ENCODE measurements at regions not wholly inside any gene's neighbourhood (a gene's known extent, or its start where the extent isn't known, plus 50 kb on each side); places are given as distances from the start of the nearest gene placed in this dataset.
"Not testable (repeated sequence)": the region's sequence is repeated elsewhere in the genome, so short reads cannot be mapped to it uniquely, and the experiment has no call there.

DNA sequence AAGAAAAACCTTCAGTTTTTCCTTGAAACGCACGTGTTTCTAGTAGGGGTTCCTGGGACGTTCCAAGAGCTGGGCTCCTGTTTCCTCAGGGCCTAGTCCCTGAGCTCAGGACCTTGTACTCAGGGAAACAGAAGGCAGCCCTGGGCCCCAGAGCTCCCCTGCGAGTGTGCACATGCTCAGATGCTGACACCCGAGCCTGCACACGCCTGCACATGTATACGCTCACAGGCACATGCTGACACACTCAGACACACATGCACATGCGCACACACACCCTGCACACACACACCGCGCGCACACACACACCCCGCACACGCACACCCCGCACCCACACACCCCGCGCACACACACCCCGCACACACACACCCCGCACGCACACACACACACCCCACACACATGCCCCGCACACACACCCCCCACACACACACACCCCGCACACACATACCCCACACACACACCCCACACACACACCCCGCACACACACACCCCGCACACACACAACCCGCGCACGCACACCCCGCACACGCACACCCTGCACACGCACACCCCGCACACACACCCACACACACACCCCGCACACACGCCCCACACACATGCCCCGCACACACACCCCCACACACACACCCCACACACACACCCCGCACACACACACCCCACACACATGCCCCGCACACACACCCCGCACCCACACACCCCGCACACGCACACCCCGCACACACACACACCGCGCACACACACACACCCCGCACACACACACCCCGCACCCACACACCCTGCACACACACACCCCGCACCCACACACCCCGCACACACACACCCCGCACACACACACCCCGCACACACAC lies 52.2 kb downstream of the CALML3 start:
- DNase-seq = no peak

DNA sequence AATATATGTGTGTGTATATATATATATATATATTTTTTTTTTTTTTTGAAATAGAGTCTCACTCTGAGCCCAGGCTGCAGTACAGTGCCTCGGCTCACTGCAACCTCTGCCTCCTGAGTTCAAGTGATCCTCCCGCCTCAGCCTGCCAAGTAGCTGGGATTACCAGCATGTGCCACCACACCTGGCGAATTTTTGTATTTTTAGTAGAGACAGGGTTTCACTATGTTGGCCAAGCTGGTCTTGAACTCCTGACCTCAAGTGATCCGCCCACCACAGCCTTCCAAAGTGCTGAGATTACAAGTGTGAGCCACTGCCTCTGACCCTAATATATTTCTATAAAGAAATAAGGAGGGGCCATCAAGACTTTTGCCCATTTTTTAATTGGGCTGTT lies 55.3 kb downstream of the CALML3 start:
- not testable (repeated sequence) for DNase-seq

DNA sequence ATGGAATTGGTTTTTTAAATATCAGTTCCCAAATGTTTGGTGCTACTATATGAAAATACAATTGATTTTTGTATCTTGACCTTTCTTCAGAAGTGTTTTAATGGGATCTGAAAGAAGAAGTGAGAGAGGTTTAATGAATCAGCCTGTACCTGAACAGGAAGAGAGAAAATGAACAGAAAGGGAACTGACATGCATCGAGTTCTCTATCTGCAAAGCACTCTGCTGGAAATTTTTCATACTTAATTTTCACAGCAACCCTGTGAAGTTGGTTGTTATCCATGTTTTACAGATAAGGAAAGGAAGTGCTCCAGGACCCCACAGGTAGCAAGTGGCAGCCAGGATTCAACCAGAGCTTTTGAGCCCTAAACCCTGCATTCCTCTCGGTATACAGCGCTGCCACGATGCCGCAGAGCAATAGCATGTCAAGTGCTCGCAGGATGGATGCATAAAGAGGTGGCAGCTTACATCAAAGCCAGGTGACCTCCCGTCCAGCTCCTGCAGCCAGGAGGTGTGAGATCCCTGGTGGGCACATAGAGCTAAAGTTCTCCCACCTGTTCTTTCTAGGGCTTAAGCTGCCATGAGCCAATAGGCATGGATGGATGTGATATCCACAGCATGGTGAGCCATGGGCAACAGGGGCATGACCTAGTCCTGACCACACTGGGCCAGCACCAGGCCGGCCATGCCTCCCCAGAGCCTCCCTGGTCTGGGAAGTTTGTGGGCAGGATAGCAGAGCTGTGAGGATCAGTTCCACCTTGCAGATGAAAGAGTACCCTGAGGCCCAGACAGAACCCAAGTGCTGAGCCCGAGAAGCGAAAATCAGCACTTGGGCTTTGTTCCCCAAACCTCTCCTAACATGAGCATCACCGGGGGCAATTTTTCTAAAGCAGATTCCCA lies 57.2 kb downstream of the CALML3 start:
- DNase-seq = no peak

DNA sequence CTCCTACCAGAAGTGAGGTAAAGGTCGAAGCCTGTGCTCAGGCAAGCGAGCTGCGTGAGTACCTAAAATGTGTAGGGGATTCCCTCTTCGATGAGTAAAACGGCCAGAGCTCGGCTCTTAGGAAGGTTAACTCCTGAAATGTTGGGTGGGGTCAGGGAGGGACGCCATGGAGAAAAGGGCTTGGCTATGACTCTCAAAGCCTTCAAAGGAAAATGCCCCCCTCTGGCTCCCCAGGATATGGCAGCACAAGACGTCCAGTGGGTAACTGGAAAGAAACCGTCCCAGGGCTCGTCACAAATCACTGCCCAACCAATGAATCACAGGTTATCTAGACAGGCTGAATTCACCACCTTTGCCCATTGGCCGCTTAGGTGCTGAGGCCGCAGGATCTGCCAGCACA lies 58.0 kb downstream of the CALML3 start:
- DNase-seq = no peak

DNA sequence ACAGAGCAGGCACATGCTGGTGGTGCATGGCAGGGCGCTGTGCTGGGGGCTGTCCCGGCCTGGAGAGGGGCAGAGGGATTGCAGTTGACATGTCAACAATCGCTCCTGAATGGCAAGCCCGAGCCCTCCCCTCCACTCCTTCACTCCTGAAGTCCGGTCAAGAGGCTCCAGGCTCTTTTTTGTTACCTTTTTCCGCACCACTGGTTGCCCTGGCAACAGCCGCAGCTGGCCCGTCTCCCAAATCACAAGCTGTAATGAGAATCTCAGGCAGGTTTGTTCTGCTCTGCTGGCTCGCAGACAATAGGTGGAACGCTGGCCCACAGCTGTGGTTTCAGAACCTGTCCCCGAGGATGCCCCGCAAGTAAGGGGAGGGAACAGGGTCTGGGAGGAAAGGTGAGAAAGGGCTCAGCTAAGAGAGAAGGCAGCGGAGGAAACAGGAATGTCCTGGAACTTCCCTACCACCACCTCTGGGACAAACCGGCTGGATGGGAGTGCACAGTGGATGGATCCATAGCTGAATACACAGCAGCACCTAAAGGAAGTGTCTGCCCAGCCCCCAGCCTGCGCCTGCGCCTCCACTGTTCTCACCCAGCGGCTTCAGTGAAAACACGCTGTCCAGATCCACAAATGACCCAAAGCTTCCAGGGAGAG lies 58.9 kb downstream of the CALML3 start:
- DNase-seq = no peak

DNA sequence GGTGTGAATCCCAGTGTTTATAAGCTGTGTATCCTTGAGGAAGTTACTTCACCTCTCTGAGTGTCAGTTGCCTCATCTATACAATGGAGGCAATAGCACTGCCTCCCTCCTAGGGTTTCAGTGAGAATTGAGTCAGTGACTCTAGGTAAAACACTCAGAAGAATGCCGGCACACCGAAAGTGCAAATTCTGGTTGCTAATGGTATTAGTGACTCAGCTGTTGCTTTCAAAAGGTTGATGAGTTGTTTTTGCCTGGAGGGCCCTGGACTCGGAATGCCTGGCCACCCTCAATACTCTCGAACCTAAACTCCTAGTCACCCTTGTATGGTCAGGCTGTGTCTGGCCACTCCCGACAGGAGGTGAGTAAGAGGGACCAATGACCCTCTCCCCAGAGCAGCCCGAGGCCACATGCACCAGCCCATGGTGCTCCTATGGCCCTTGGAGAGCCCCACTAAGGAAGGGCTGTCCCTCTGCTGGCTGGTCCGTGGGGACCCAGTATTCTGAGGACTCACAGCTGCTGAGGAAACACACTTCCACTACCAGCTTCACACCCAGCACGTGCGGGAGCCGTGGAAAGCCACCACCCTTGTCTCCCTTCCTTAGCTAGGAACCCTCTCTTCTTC lies 60.2 kb downstream of the CALML3 start:
- DNase-seq = peak; percentile 86

DNA sequence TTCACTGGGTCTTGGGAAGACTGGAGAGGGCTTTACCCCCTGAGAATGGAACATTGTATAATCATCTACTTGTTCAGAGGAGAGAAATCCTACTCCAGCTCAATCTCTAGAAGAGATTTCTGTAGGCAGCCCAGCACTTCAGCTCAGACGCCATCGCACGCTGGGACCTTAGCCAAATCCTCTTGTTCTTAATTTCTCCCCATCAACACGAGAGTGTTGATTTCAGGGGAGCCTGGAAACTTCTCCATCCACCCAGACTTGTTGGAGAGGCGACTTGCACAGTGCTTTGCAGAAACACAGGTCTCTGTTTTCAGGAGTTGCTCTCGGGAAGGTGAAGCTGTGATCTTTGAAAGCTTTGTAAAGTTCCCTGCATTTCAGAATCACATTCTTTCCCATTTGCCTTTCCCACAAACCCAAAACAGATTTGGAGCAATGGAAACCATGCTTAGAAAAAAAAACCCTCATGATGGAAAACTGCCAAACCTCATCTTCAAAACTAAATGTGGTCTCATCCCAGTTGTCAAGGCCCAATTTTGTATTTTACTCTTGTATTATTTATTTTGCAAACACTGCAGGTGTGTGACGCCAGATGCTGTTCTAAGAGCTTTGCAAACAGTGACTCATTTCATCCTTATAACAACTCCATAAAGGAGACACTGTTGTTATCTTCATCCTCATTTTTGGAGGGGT lies 60.9 kb downstream of the CALML3 start:
- DNase-seq = no peak

DNA sequence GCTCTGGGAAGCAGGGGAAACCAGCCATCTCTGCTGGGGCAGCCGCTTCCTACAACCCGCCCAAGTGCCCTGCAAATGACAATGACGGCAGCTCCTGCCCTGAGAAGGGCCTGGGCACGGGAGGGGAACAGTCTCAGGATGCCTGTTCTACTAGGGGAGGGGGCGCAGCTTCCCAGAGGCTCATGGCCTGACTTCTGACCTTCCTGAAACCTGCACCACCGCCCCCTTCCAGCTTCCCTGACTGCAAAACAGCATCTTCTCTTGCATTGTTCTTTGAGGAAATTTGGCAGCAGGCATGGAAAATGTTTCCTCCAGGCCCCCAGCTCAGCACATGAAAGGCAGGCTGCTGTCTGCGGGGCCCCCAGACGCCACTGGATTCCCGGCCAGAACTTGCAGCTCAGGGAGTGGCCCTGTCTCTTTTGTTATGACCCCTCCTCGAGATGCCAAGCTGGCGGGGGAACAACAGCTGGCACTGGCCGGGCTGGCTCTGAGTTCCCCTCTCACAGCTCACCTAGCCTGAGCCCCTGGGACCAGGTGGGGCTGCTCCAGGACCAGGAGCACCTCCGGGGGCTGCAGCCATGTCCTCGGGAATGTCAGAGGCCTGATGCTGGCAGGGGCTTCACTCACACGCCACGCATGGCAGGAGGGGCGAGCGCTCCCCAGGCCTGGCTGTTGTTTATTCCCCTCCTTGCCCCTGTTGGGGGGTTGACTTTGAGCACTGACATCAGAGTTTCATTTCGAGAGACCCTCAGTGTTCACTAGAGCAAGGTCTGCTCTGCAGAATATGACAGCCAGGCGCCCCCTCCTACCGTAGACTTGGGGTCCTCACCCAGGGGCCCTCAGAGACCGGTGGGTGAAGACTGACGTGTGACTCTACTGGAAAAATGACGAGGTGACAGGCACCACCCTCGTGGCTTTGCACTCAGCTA lies 62.7 kb downstream of the CALML3 start:
- DNase-seq = no peak

DNA sequence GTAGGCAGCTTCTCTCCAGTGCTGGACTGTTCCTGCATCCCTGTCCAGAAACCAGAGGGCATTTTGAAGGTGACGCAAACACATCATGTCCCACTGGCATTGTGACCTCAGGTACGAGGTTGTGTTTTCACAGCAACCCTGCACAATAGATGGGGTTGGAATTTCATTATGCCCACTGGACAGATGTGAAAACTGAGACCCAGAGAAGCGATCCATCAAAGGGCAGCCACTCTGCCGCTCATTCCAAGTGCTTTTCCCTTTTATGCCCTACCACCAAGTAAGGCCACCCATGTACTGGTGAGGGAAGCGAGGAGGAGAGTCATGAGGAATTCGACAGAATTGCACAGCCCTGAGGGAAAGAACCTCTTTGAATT lies 63.3 kb downstream of the CALML3 start:
- DNase-seq = no peak

DNA sequence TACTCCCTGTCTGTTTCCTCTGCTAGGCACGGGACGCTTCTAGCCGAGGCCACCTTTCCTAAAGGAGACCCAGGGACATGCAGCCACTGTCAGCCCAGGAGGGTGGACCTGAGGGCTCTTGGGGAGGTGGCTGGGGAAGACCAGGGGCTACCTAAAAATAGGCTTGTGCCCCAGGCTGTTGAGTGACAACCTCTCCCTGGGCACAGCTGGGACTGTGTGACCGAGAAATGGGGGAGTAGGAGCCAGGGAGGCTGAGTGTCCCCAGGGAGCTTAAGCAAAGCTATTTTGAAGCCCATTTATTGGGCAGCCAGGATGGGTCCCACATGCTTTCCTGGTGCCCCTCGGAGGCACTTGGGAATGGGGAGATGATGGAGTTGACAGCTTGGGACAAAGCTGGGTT lies 63.8 kb downstream of the CALML3 start:
- no peak for DNase-seq

Data from NCI-H226 (cell line).